Naive thymus-derived CD4-positive, alpha-beta T cell (primary cell): ENCODE measurements at regions not wholly inside any gene's neighbourhood (a gene's known extent, or its start where the extent isn't known, plus 50 kb on each side); places are given as distances from the start of the nearest gene placed in this dataset.
A peak's percentile ranks its signal among the peaks of the same experiment; 100 is the strongest.

Source experiments
- ATAC-seq: fragments of 150-1000 bp; cut with Tn5 transposase; 2 replicates; pipeline ENCODE4 v1.10.0; 2021; ENCODE audit warnings: mild to moderate bottlenecking, moderate library complexity
- CTCF ChIA-PET: fragments of 350-600 bp; sonication (Branson Sonifier 250); formaldehyde crosslinking; loops from one replicate; lab custom pipeline; 2021; ENCODE audit warnings: antibody characterized with exemption; lab: Charles Lee
- POLR2A ChIA-PET: fragments of 350-600 bp; sonication (Branson Sonifier 250); formaldehyde crosslinking; loops from one replicate; lab custom pipeline; 2021; ENCODE audit warnings: antibody characterized with exemption, inconsistent platforms; lab: Charles Lee
- DNase-seq, 9 donors: peaks; one replicate each; pipeline versions ENCODE4 v3.0.0 to v3.0.0-alpha.2; 2020 to 2022; ENCODE audit warnings: mixed read lengths in 1 of 9
- H3K27ac ChIP-seq: one replicate; pipeline ENCODE4 v1.7.0; 2013; ENCODE audit warnings: mild to moderate bottlenecking, low read depth, low read length, moderate library complexity
- H3K27me3 ChIP-seq, 2 donors: one replicate each; pipeline ENCODE4 v1.7.0; 2013; ENCODE audit warnings: low read length in 2 of 2, mild to moderate bottlenecking in 2 of 2, moderate library complexity in 2 of 2; ENCODE audit not compliant: control insufficient read depth in 2 of 2, insufficient read depth in 2 of 2
- H3K36me3 ChIP-seq, 3 experiments: 1 replicate in 2 of 3; 2 replicates in 1 of 3; pipeline ENCODE4 v1.7.0; 2013; ENCODE audit warnings: low read length in 3 of 3, mild to moderate bottlenecking in 3 of 3, moderate library complexity in 1 of 3; ENCODE audit not compliant: insufficient read depth in 3 of 3, control insufficient read depth in 2 of 3
- H3K4me1 ChIP-seq, 2 donors: one replicate each; pipeline ENCODE4 v1.7.0; 2013; ENCODE audit warnings: low read length in 2 of 2, mild to moderate bottlenecking in 2 of 2, moderate library complexity in 1 of 2; ENCODE audit not compliant: control insufficient read depth in 2 of 2, insufficient read depth in 2 of 2
- H3K4me3 ChIP-seq: 2 replicates; pipeline ENCODE4 v1.7.0; 2013; ENCODE audit warnings: mild to moderate bottlenecking, low read length
- H3K9me3 ChIP-seq, 3 experiments: 1 replicate in 2 of 3; 2 replicates in 1 of 3; pipeline ENCODE4 v1.7.0; 2013; ENCODE audit warnings: low read length in 3 of 3; ENCODE audit not compliant: control insufficient read depth in 2 of 3
- H3K27ac Mint-ChIP-seq, 9 donors: one replicate each; pipeline ENCODE4 v1.8.0; 2020 to 2022; ENCODE audit warnings: mixed read lengths in 9 of 9, mild to moderate bottlenecking in 8 of 9, moderate library complexity in 5 of 9, inconsistent platforms in 2 of 9
- H3K27me3 Mint-ChIP-seq, 5 donors: one replicate each; pipeline ENCODE4 v1.8.0; 2021 to 2022; ENCODE audit warnings: mixed read lengths in 5 of 5, mild to moderate bottlenecking in 1 of 5
- H3K36me3 Mint-ChIP-seq, 5 donors: one replicate each; pipeline ENCODE4 v1.8.0; 2020 to 2022; ENCODE audit warnings: mixed read lengths in 5 of 5, mild to moderate bottlenecking in 3 of 5, inconsistent platforms in 1 of 5
- H3K4me1 Mint-ChIP-seq, 7 donors: one replicate each; pipeline ENCODE4 v1.8.0; 2020 to 2022; ENCODE audit warnings: mixed read lengths in 7 of 7, mild to moderate bottlenecking in 3 of 7, inconsistent platforms in 1 of 7
- H3K4me3 Mint-ChIP-seq, 10 donors: one replicate each; pipeline ENCODE4 v1.8.0; 2020 to 2022; ENCODE audit warnings: mild to moderate bottlenecking in 10 of 10, mixed read lengths in 10 of 10, moderate library complexity in 6 of 10, inconsistent platforms in 2 of 10
- H3K9me3 Mint-ChIP-seq, 11 donors: one replicate each; pipeline ENCODE4 v1.8.0; 2020 to 2022; ENCODE audit warnings: mixed read lengths in 11 of 11, mild to moderate bottlenecking in 4 of 11, inconsistent platforms in 1 of 11, moderate library complexity in 1 of 11
- intact Hi-C, 2 donors: fragments of 100-400 bp; cut with micrococcal nuclease; formaldehyde crosslinking; loops; one replicate each; pipeline ENCODE4 v1.15.1; 2023

DNA sequence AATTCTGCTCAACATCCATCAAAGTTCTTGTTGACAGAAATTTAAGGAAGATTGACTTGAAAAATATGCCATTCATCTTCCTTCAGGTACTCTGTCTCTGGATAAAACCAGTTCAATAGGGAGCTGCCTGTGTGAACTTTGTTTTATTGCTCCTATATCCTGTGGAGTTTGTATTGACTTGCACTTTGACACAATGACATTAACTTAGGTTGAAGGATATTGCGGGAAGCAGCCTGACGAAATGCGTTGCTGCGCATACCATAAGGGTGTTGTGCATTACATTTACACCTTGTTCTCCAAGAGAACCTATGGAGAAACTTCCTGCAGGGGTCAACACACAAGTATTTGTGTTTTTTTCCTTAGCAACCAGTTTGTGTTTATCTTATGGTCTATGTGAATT lies 185.4 kb upstream of the GRIK2 start:
- DNase-seq: no peak
- H3K27me3 ChIP-seq: no peaks in the 10 kb centered on the region
- H3K4me1 Mint-ChIP-seq: no peaks in the 10 kb centered on the region
- H3K36me3 ChIP-seq: no peaks in the 10 kb centered on the region
- ChIA-PET CTCF (no interaction called here), POLR2A (no interaction called here)
- H3K9me3 ChIP-seq: no peaks in the 10 kb centered on the region
- ATAC-seq: no peak
- H3K36me3 Mint-ChIP-seq: no peaks in the 10 kb centered on the region
- H3K4me1 ChIP-seq: no peaks in the 10 kb centered on the region
- H3K27me3 Mint-ChIP-seq: no peaks in the 10 kb centered on the region
- no peak overlapping the region for H3K27ac ChIP-seq
- intact Hi-C loops: no loop called here
- H3K27ac Mint-ChIP-seq: no peak overlapping the region
- peaks cover 0 to 2% (median 0%) of the 10 kb centered on the region in 11 donors for H3K9me3 Mint-ChIP-seq
- H3K4me3 ChIP-seq: no peak overlapping the region
- no peak overlapping the region for H3K4me3 Mint-ChIP-seq

DNA sequence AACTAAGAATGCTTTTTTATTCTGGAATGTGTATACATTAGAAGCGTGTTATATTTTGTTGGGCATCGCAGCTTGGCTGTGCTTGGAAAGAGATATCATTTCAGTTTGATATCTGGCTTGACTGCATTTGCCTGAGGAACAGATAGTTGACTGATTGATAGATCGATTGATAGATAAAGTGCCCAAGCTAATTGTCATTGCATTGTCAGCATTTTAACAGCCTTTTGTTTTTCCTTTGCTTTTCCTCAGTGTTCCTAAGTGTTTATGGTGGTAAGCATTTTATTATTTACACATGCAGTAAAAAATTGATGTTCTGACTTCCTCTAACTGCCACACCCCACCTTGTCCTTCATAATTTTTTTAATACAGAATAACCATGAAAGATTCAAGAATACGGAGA lies 180.9 kb upstream of the GRIK2 start:
- no peaks in the 10 kb centered on the region for H3K4me1 ChIP-seq
- no peak for ATAC-seq

DNA sequence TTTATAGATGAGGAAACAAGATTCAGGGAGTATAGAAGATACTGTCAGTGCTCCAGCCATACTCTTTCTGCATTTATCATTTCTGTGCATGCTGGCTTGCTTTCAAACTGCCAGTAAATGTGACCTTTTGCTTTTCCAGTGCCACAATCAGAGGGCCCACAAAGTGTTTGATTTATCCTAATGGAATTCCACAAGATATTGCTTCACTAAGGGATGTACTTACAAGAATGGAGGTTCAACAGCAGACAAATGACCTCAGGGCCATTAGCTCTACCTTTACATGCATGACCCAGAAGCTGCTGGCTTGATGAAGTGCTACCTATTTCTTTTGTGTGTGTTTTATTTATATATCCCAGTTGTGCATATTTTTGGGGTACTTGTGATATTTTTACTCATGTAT lies 171.5 kb upstream of the GRIK2 start:
- no peaks in the 10 kb centered on the region for H3K36me3 ChIP-seq
- Mint-ChIP-seq H3K4me1 (no peaks in the 10 kb centered on the region), H3K4me3 (no peak overlapping the region), H3K9me3 (peaks cover 0 to 13% (median 1%) of the 10 kb centered on the region in 11 donors), H3K27ac (no peak overlapping the region), H3K36me3 (no peaks in the 10 kb centered on the region), H3K27me3 (peaks cover 0 to 4% (median 0%) of the 10 kb centered on the region in 5 donors)
- ATAC-seq (no peak), DNase-seq (no peak)
- intact Hi-C loops: no loop called here
- no peak overlapping the region for H3K27ac ChIP-seq
- no peaks in the 10 kb centered on the region for H3K27me3 ChIP-seq
- no peaks in the 10 kb centered on the region for H3K9me3 ChIP-seq
- POLR2A ChIA-PET: no interaction called here
- CTCF ChIA-PET: no interaction called here
- H3K4me3 ChIP-seq: no peak overlapping the region
- no peaks in the 10 kb centered on the region for H3K4me1 ChIP-seq

More for the DNA sequence above, 180.9 kb upstream of the GRIK2 start:
- Histone ChIP-seq H3K36me3 (no peaks in the 10 kb centered on the region), H3K27me3 (no peaks in the 10 kb centered on the region), H3K4me3 (no peak overlapping the region), H3K9me3 (no peaks in the 10 kb centered on the region), H3K27ac (no peak overlapping the region)
- no peak for DNase-seq
- intact Hi-C loops: no loop called here
- no peaks in the 10 kb centered on the region for H3K27me3 Mint-ChIP-seq
- POLR2A ChIA-PET: no interaction called here
- no peaks in the 10 kb centered on the region for H3K36me3 Mint-ChIP-seq
- H3K27ac Mint-ChIP-seq: no peak overlapping the region
- H3K9me3 Mint-ChIP-seq: no peaks in the 10 kb centered on the region
- CTCF ChIA-PET: no interaction called here
- H3K4me3 Mint-ChIP-seq: no peak overlapping the region
- H3K4me1 Mint-ChIP-seq: no peaks in the 10 kb centered on the region

DNA sequence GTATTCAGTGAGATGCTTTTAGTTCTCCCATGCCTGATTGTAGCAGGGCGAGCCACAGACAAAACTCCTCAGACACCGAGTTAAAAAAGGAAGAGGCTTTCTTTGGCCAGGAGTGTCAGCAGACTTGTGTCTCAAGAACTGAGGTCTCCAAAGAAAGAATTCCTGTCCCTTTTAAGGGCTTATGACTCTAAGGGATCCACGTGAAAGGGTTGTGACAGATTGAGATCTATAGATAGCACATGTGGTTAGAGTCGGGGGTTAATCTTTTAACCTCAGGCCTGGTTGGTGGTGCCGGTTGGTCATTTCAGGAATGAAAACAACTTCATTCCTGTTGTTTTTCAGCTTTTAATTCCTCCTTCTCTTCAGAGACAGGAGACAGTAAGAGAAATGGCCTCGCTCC lies 168.8 kb upstream of the GRIK2 start:
- intact Hi-C loops: no loop called here
- Mint-ChIP-seq H3K9me3 (peaks cover 0 to 13% (median 1%) of the 10 kb centered on the region in 11 donors), H3K4me3 (no peak overlapping the region), H3K27ac (no peak overlapping the region), H3K4me1 (no peaks in the 10 kb centered on the region), H3K27me3 (peaks cover 0 to 4% (median 0%) of the 10 kb centered on the region in 5 donors), H3K36me3 (no peaks in the 10 kb centered on the region)
- H3K36me3 ChIP-seq: no peaks in the 10 kb centered on the region
- H3K27me3 ChIP-seq: no peaks in the 10 kb centered on the region
- H3K4me1 ChIP-seq: no peaks in the 10 kb centered on the region
- DNase-seq (no peak), ATAC-seq (no peak)
- ChIA-PET CTCF (no interaction called here), POLR2A (no interaction called here)
- no peak overlapping the region for H3K4me3 ChIP-seq
- H3K27ac ChIP-seq: no peak overlapping the region
- H3K9me3 ChIP-seq: no peaks in the 10 kb centered on the region

DNA sequence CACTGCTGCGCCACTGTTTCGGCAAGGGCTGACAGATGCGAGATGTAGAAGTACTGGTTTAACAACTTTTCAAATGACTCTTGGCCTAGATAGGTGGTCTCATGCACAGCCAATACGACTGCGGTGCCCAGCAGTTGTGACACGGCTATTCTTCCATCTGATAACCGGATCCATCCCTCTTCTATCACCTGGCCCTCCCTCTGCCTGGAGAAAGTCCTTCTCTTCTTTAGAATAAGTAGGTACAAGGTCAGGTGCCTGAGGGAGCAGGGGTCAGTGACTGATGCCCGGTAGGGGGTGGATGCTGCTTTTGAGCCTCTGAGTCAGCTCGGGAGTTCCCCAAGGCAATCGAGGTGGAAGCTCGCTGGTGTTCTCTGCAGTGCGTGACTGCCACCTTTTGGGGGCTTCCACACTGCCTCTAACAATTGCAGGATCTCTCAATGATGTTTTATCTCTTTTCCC lies 166.8 kb upstream of the GRIK2 start:
- Histone ChIP-seq H3K27me3 (no peaks in the 10 kb centered on the region), H3K27ac (no peak overlapping the region), H3K36me3 (no peaks in the 10 kb centered on the region), H3K4me3 (no peak overlapping the region), H3K4me1 (no peaks in the 10 kb centered on the region), H3K9me3 (no peaks in the 10 kb centered on the region)
- DNase-seq: no peak
- ChIA-PET POLR2A (no interaction called here), CTCF (no interaction called here)
- Mint-ChIP-seq H3K9me3 (peaks cover 0 to 16% (median 1%) of the 10 kb centered on the region in 11 donors), H3K36me3 (no peaks in the 10 kb centered on the region), H3K4me1 (no peaks in the 10 kb centered on the region), H3K27ac (no peak overlapping the region), H3K27me3 (peaks cover 0 to 4% (median 0%) of the 10 kb centered on the region in 5 donors), H3K4me3 (no peak overlapping the region)
- intact Hi-C loops: no loop called here
- ATAC-seq: no peak

DNA sequence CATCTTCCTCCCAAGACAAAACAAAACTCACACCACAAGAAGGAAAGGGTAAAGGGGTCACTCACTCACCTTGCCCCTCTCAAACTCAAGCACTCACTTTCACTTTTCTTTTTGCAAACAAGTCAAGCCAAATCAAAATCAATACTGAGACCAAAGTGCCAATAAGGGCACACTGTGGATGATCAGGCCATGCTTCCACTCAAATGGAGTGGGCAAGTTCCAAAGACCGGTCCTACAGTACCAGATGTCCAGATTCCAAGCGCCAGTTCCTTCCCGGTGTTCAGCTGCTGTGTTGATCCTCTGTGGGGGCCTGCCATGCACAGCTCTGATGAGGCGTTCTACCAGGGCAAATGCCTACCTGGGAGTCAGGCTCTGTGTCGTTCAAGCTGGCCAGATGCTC lies 162.6 kb upstream of the GRIK2 start:
- Histone ChIP-seq H3K9me3 (no peaks in the 10 kb centered on the region), H3K27me3 (no peaks in the 10 kb centered on the region), H3K27ac (no peak overlapping the region), H3K4me3 (no peak overlapping the region), H3K4me1 (no peaks in the 10 kb centered on the region), H3K36me3 (no peaks in the 10 kb centered on the region)
- H3K4me3 Mint-ChIP-seq: no peak overlapping the region
- POLR2A ChIA-PET: no interaction called here
- peaks cover 0 to 12% (median 0%) of the 10 kb centered on the region in 11 donors for H3K9me3 Mint-ChIP-seq
- H3K27ac Mint-ChIP-seq: peak overlapping the region in 1 of 9 donors; percentile 12
- intact Hi-C loops: no loop called here
- no peak for DNase-seq
- H3K27me3 Mint-ChIP-seq: no peaks in the 10 kb centered on the region
- no peaks in the 10 kb centered on the region for H3K4me1 Mint-ChIP-seq
- no peaks in the 10 kb centered on the region for H3K36me3 Mint-ChIP-seq
- CTCF ChIA-PET: no interaction called here
- no peak for ATAC-seq

DNA sequence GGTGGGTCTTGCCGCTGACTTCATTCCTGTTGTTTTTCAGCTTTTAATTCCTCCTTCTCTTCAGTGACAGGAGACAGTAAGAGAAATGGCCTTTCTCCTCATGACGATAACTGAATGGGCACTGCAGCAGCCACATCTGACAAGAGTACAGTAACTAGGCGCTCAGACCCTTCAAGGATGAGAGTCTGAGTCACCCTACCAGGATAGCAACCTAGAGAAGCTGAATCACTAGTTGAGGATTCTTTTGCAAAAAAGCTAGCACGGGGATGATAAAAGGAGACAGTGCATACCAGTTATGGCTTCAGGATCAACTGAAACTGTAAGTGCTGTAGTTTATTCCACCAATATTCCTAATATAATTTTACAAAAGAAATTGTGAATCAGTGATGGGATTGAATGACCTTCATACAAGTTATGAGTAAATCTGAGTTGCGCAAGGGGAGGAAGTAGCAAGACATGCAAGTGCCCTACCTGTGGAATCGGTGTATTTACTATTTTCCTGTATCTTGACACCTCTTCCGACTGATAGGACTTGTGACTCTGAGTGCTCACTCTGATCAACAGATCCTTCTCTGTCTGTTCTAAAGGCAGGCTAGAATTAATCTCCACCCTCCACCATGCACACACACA lies 161.8 kb upstream of the GRIK2 start:
- no peaks in the 10 kb centered on the region for H3K36me3 ChIP-seq
- no peaks in the 10 kb centered on the region for H3K9me3 ChIP-seq
- Mint-ChIP-seq H3K27ac (no peak overlapping the region), H3K27me3 (no peaks in the 10 kb centered on the region), H3K36me3 (no peaks in the 10 kb centered on the region), H3K4me1 (no peaks in the 10 kb centered on the region), H3K9me3 (peaks cover 0 to 12% (median 0%) of the 10 kb centered on the region in 11 donors), H3K4me3 (no peak overlapping the region)
- ChIA-PET CTCF (no interaction called here), POLR2A (no interaction called here)
- H3K4me3 ChIP-seq: no peak overlapping the region
- H3K4me1 ChIP-seq: no peaks in the 10 kb centered on the region
- intact Hi-C loops: no loop called here
- DNase-seq (no peak), ATAC-seq (no peak)
- no peaks in the 10 kb centered on the region for H3K27me3 ChIP-seq
- no peak overlapping the region for H3K27ac ChIP-seq
